ENCODE measurements at regions not wholly inside any gene's neighbourhood (a gene's known extent, or its start where the extent isn't known, plus 50 kb on each side); places are given as distances from the start of the nearest gene placed in this dataset.

GRCh38 chr13:33611121-33611805 lies 206.7 kb upstream of the RFC3 start:
- no peaks in the 10 kb centered on the region for H3K27me3 ChIP-seq (ENCODE audit: control insufficient read depth in 3 of 3, insufficient read depth in 3 of 3, low read length in 2 of 3)
- H3K27ac ChIP-seq (ENCODE audit: low read depth in 1 of 2, low read length in 1 of 2) = peak overlapping the region; percentile 88 to 89
- TF ChIP-seq, protein P1, sequence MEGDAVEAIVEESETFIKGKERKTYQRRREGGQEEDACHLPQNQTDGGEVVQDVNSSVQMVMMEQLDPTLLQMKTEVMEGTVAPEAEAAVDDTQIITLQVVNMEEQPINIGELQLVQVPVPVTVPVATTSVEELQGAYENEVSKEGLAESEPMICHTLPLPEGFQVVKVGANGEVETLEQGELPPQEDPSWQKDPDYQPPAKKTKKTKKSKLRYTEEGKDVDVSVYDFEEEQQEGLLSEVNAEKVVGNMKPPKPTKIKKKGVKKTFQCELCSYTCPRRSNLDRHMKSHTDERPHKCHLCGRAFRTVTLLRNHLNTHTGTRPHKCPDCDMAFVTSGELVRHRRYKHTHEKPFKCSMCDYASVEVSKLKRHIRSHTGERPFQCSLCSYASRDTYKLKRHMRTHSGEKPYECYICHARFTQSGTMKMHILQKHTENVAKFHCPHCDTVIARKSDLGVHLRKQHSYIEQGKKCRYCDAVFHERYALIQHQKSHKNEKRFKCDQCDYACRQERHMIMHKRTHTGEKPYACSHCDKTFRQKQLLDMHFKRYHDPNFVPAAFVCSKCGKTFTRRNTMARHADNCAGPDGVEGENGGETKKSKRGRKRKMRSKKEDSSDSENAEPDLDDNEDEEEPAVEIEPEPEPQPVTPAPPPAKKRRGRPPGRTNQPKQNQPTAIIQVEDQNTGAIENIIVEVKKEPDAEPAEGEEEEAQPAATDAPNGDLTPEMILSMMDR (IDR thresholded peaks at IDR 0.05; ENCODE audit: control extremely low read depth, extremely low read depth) = no peak
- peaks cover 10 to 30% (median 14%) of the 10 kb centered on the region in 5 donors for H3K4me1 ChIP-seq (ENCODE audit: control insufficient read depth in 5 of 5, insufficient read depth in 5 of 5, low read length in 5 of 5)
- no peaks in the 10 kb centered on the region for H3K36me3 ChIP-seq (ENCODE audit: control insufficient read depth in 4 of 4, insufficient read depth in 4 of 4, low read length in 4 of 4)
- peak; percentile 51 for ATAC-seq (ENCODE audit: insufficient read depth, low FRiP score)
- WGBS, 2 donors = 56 to 80% methylated on average over 14 of the region's 14 CpGs
- H3K9me3 ChIP-seq (ENCODE audit: control insufficient read depth in 4 of 4, insufficient read depth in 3 of 4, low read length in 3 of 4) = no peaks in the 10 kb centered on the region
- peak overlapping the region in 1 of 2 donors; percentile 66 for H3K9ac ChIP-seq (ENCODE audit: insufficient read depth in 1 of 2, low read length in 2 of 2)
- DNase-seq = peak; percentile 87 to 95 (median 93)
- H3K4me3 ChIP-seq = no peak overlapping the region

DNA sequence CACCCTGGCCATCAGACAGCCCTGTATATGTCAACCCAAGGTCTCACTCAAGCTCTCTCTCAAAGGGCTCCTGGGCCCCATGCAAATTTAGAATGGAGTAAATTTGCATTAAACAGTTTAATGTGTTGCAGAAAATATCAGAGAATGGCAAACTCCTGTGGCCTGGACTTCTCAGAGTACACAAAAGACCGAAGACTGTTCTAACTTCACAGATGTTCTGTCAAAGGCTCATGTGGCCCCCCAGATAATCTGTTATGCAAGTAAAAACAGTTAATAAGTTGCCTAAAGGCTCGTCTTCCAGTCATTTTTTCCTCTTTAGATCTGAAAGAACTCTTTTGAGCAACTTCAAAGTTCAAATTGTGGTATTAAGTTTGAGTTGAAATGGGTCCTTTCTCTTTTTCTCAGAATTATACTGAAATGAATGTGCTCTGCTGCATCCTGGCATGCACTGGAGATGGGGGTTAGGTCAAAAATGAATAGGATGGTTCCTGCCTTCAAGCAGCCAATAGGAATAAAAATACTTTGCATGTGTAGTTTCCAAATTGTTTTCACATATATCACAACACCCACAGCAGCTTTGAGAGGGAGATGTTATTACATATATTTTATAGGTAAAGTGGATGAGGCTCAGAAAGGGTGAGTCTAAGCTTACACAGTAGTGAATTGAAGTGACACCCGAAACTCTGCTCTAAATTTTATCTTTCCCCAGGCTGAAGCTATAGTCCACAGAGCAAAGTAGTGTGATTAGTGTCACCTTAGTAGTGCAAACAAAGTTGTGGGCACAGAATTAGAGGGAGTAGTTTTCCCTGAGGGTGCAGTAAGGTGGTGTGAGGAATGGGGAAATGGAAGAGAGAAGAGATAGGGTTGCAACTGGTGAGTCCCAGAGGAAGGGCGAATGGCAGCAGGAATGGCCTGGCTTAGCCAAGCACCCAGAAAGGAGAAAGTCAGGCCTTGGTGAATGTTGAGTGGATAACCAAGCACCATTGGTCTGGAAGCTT lies 205.0 kb upstream of the RFC3 start:
- no peak overlapping the region for H3K4me3 ChIP-seq
- no peak overlapping the region for H3K27ac ChIP-seq (ENCODE audit: low read depth in 1 of 2, low read length in 1 of 2)
- no peaks in the 10 kb centered on the region for H3K27me3 ChIP-seq (ENCODE audit: control insufficient read depth in 3 of 3, insufficient read depth in 3 of 3, low read length in 2 of 3)
- DNase-seq (no peak), ATAC-seq (ENCODE audit: insufficient read depth, low FRiP score) (no peak)
- H3K4me1 ChIP-seq (ENCODE audit: control insufficient read depth in 5 of 5, insufficient read depth in 5 of 5, low read length in 5 of 5) = peaks cover 10 to 30% (median 14%) of the 10 kb centered on the region in 5 donors
- TF ChIP-seq, protein P1 (IDR thresholded peaks at IDR 0.05; ENCODE audit: control extremely low read depth, extremely low read depth) = no peak
- H3K9ac ChIP-seq (ENCODE audit: insufficient read depth in 1 of 2, low read length in 2 of 2) = no peak overlapping the region
- WGBS, 2 donors = 82 to 88% methylated on average over 4 of the region's 4 CpGs
- H3K36me3 ChIP-seq (ENCODE audit: control insufficient read depth in 4 of 4, insufficient read depth in 4 of 4, low read length in 4 of 4) = no peaks in the 10 kb centered on the region
- no peaks in the 10 kb centered on the region for H3K9me3 ChIP-seq (ENCODE audit: control insufficient read depth in 4 of 4, insufficient read depth in 3 of 4, low read length in 3 of 4)

DNA sequence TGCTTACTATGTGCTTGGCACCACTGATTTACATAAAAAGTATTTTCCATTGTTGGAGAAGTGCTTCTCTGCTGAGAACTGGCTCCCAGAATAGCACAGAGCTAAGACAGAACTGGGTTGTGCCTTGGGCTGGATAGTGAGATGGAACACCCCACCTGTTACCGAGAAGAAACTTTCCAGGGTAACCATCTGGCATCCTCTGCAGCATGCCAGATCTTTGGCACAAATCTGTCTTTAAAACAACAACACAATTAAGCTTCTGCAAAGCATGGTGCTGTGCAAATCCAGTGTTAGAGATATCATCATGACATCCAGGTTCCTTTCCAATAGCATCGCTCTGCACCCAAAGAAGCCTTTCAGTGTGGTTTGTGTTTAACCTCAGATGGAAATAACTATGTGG lies 202.5 kb upstream of the RFC3 start:
- ATAC-seq (ENCODE audit: insufficient read depth, low FRiP score) = no peak
- Histone ChIP-seq H3K27me3 (ENCODE audit: control insufficient read depth in 3 of 3, insufficient read depth in 3 of 3, low read length in 2 of 3) (no peaks in the 10 kb centered on the region), H3K4me3 (no peak overlapping the region), H3K9ac (ENCODE audit: insufficient read depth in 1 of 2, low read length in 2 of 2) (no peak overlapping the region), H3K27ac (ENCODE audit: low read depth in 1 of 2, low read length in 1 of 2) (no peak overlapping the region), H3K4me1 (ENCODE audit: control insufficient read depth in 5 of 5, insufficient read depth in 5 of 5, low read length in 5 of 5) (peaks cover 8 to 26% (median 13%) of the 10 kb centered on the region in 5 donors), H3K9me3 (ENCODE audit: control insufficient read depth in 4 of 4, insufficient read depth in 3 of 4, low read length in 3 of 4) (no peaks in the 10 kb centered on the region), H3K36me3 (ENCODE audit: control insufficient read depth in 4 of 4, insufficient read depth in 4 of 4, low read length in 4 of 4) (no peaks in the 10 kb centered on the region)
- no peak for DNase-seq
- WGBS, 2 donors = 84 to 92% methylated on average over 2 of the region's 2 CpGs
- TF ChIP-seq, protein P1 (IDR thresholded peaks at IDR 0.05; ENCODE audit: control extremely low read depth, extremely low read depth) = no peak

Measured in lung (tissue), 11 donors.